Ovary (tissue), 3 donors: ENCODE measurements at regions not wholly inside any gene's neighbourhood (a gene's known extent, or its start where the extent isn't known, plus 50 kb on each side); places are given as distances from the start of the nearest gene placed in this dataset.

Experiments
- CTCF ChIP-seq, 3 donors: fragments of 450-650 bp in 2 of 3; fragments of 200-600 bp in 1 of 3; IDR thresholded peaks; one replicate each; pipeline versions ENCODE4 v1.5.1 to v1.8.0; 2016 to 2022; ENCODE audit warnings: antibody characterized with exemption in 3 of 3, mild to moderate bottlenecking in 1 of 3
- EP300 ChIP-seq: sonication (generic); formaldehyde crosslinking; IDR thresholded peaks from one replicate; pipeline ENCODE4 v1.6.1; 2017; ENCODE audit warnings: antibody characterized with exemption
- POLR2A ChIP-seq: fragments of 450-650 bp; IDR thresholded peaks from one replicate; pipeline ENCODE4 v1.6.1; 2017; ENCODE audit warnings: antibody characterized with exemption, mild to moderate bottlenecking, moderate library complexity
- donor health status: DM: no; HTN: no; CAD: no.

DNA sequence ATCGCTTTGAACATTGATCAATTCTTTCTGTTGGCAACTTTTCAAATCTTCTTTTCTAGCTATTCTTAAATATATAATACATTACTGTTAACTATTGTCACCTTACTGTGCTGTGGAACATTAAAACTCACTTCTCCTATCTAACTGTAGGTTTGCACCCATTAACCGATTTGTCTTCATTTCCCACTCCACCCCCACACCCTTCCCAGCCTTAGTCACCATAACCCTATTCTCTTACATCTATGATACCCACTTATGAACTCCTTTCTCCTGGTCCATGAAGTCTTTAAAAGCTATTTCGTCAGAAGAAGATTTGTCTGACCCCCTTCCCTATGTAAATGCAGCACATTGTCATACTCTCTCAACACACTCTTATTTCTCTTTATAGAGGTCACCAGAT is 993.4 kb upstream of the EEF2KMT start:
- no peak for TF ChIP-seq POLR2A
- TF ChIP-seq CTCF (IDR thresholded peaks at IDR 0.05) = no peak
- no peak for TF ChIP-seq EP300
